Fibroblast of lung (primary cell): ENCODE measurements at regions not wholly inside any gene's neighbourhood (a gene's known extent, or its start where the extent isn't known, plus 50 kb on each side); places are given as distances from the start of the nearest gene placed in this dataset.
"Not testable (repeated sequence)": the region's sequence is repeated elsewhere in the genome, so short reads cannot be mapped to it uniquely, and the experiment has no call there.

Experiments
- DNase-seq, 2 donors: peaks; one replicate each; pipeline versions ENCODE4 v3.0.0 to v3.0.0-alpha.2; 2010; ENCODE audit warnings: low read depth in 2 of 2
- H2AFZ ChIP-seq: 2 replicates; pipeline ENCODE4 v1.5.1; 2012; ENCODE audit warnings: low read length, control low read depth, inconsistent platforms
- H3K27ac ChIP-seq: 2 replicates; pipeline ENCODE4 v1.5.1; 2011; ENCODE audit warnings: low read length, control low read depth; ENCODE audit not compliant: insufficient read depth
- H3K27me3 ChIP-seq: 2 replicates; pipeline ENCODE4 v1.5.1; 2011; ENCODE audit warnings: mild to moderate bottlenecking, low read length; ENCODE audit not compliant: control insufficient read depth, insufficient read depth
- H3K36me3 ChIP-seq: 2 replicates; pipeline ENCODE4 v1.5.1; 2011; ENCODE audit warnings: low read length; ENCODE audit not compliant: control insufficient read depth, insufficient read depth
- H3K4me1 ChIP-seq: 2 replicates; pipeline ENCODE4 v1.5.1; 2011; ENCODE audit warnings: low read length; ENCODE audit not compliant: control insufficient read depth, insufficient read depth; ENCODE audit errors: extremely low read depth
- H3K4me2 ChIP-seq: 2 replicates; pipeline ENCODE4 v1.5.1; 2011; ENCODE audit warnings: low read length, control low read depth; ENCODE audit not compliant: insufficient read depth; ENCODE audit errors: extremely low read depth
- H3K4me3 ChIP-seq, 4 experiments: fragments of 200-600 bp in 1 of 4; sonication (generic) in 1 of 4; replicated peaks in 1 of 4; 2 replicates each; pipeline ENCODE4 v1.5.1; 2011 to 2016; ENCODE audit warnings: low read length in 4 of 4, low read depth in 3 of 4, mild to moderate bottlenecking in 3 of 4, control low read depth in 2 of 4, inconsistent platforms in 1 of 4, mixed read lengths in 1 of 4; ENCODE audit not compliant: insufficient read depth in 1 of 4; ENCODE audit errors: control extremely low read depth in 1 of 4
- H3K79me2 ChIP-seq: 2 replicates; pipeline ENCODE4 v1.5.1; 2012; ENCODE audit warnings: mild to moderate bottlenecking, low read length, inconsistent platforms; ENCODE audit not compliant: control insufficient read depth, insufficient read depth
- H3K9ac ChIP-seq: 2 replicates; pipeline ENCODE4 v1.5.1; 2011; ENCODE audit warnings: mild to moderate bottlenecking, low read length, control low read depth; ENCODE audit not compliant: insufficient read depth
- H3K9me3 ChIP-seq: 2 replicates; pipeline ENCODE4 v1.5.1; 2012; ENCODE audit warnings: low read depth, low read length; ENCODE audit not compliant: control insufficient read depth, insufficient read depth
- H4K20me1 ChIP-seq: 2 replicates; pipeline ENCODE4 v1.5.1; 2011; ENCODE audit warnings: low read length; ENCODE audit not compliant: control insufficient read depth, insufficient read depth; ENCODE audit errors: extremely low read depth
- EZH2 ChIP-seq: IDR thresholded peaks from 2 replicates; pipeline ENCODE4 v1.5.1; 2012; ENCODE audit warnings: low read length, control low read depth, mild to moderate bottlenecking; ENCODE audit errors: missing control alignments
- TF ChIP-seq, protein P1 (sequence below), 2 donors: IDR thresholded peaks in 1 of 2; conservative IDR thresholded peaks in 1 of 2; 1 replicate in 1 of 2; 2 replicates in 1 of 2; pipeline ENCODE4 v1.5.1; 2011 to 2012; ENCODE audit warnings: low read length in 2 of 2, control low read depth in 1 of 2, inconsistent platforms in 1 of 2, low read depth in 1 of 2, mild to moderate bottlenecking in 1 of 2

DNA sequence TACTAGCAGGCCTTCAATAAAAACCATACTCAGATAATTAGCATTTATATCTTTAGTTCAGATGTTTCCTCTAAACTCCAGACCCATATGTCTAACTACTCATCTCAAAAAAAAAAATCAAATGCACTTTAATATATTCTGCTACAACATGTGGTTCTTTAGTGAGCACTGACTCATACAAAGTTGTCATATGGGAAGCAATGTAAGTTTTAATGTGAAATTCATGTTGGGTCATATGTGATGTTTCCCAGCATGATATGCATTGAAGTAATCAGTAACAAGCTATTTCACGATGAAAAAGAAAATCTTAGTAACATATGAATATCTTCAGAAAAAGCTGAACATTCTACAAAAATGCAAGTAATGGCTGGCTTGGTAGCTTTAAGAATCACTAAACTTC lies 859.7 kb upstream of the ADGRB3 start:
- H3K4me3 ChIP-seq, result no peak overlapping the region
- no peak overlapping the region for H3K27ac ChIP-seq
- H3K9me3 ChIP-seq, result no peaks in the 10 kb centered on the region
- no peaks in the 10 kb centered on the region for H3K4me1 ChIP-seq
- no peak for TF ChIP-seq EZH2
- TF ChIP-seq, protein P1, sequence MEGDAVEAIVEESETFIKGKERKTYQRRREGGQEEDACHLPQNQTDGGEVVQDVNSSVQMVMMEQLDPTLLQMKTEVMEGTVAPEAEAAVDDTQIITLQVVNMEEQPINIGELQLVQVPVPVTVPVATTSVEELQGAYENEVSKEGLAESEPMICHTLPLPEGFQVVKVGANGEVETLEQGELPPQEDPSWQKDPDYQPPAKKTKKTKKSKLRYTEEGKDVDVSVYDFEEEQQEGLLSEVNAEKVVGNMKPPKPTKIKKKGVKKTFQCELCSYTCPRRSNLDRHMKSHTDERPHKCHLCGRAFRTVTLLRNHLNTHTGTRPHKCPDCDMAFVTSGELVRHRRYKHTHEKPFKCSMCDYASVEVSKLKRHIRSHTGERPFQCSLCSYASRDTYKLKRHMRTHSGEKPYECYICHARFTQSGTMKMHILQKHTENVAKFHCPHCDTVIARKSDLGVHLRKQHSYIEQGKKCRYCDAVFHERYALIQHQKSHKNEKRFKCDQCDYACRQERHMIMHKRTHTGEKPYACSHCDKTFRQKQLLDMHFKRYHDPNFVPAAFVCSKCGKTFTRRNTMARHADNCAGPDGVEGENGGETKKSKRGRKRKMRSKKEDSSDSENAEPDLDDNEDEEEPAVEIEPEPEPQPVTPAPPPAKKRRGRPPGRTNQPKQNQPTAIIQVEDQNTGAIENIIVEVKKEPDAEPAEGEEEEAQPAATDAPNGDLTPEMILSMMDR (conservative IDR thresholded peaks at IDR 0.05 in 1 of 2, IDR thresholded peaks at IDR 0.05 in 1 of 2; ENCODE audit: low read depth in 1 of 2, low read length in 2 of 2), result no peak
- no peak overlapping the region for H3K9ac ChIP-seq
- H3K4me2 ChIP-seq, result no peak overlapping the region
- no peaks in the 10 kb centered on the region for H4K20me1 ChIP-seq
- H2AFZ ChIP-seq, result no peak overlapping the region
- no peaks in the 10 kb centered on the region for H3K36me3 ChIP-seq
- peak in 1 of 2 donors; percentile 38 for DNase-seq
- H3K79me2 ChIP-seq, result no peaks in the 10 kb centered on the region
- H3K27me3 ChIP-seq, result no peaks in the 10 kb centered on the region

DNA sequence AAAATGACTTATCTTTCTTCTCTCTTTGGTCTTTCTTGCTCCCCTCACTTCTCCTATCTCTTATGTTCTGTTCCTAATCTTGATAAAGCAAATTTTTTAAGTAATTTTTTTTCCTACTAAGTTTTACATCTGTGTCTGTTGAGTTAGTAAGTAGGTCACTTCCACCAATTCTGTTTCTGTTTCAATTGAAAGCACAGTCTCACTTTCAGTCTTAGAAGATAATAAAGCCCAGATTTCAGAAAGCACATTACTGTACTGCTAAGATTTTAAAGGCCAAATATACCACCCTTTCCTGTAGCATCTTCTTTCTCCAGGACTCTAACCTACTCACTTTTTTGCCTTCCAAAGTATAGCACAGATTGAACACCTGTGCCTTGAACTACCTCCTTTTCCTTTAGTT lies 866.1 kb upstream of the ADGRB3 start:
- Histone ChIP-seq H3K36me3 (no peaks in the 10 kb centered on the region), H2AFZ (no peak overlapping the region), H3K9me3 (no peaks in the 10 kb centered on the region), H4K20me1 (no peaks in the 10 kb centered on the region), H3K4me2 (no peak overlapping the region), H3K4me1 (no peaks in the 10 kb centered on the region), H3K9ac (no peak overlapping the region), H3K4me3 (no peak overlapping the region), H3K79me2 (no peaks in the 10 kb centered on the region), H3K27me3 (no peaks in the 10 kb centered on the region), H3K27ac (no peak overlapping the region)
- no peak for TF ChIP-seq EZH2
- TF ChIP-seq, protein P1 (conservative IDR thresholded peaks at IDR 0.05 in 1 of 2, IDR thresholded peaks at IDR 0.05 in 1 of 2; ENCODE audit: low read depth in 1 of 2, low read length in 2 of 2), result no peak
- no peak for DNase-seq

DNA sequence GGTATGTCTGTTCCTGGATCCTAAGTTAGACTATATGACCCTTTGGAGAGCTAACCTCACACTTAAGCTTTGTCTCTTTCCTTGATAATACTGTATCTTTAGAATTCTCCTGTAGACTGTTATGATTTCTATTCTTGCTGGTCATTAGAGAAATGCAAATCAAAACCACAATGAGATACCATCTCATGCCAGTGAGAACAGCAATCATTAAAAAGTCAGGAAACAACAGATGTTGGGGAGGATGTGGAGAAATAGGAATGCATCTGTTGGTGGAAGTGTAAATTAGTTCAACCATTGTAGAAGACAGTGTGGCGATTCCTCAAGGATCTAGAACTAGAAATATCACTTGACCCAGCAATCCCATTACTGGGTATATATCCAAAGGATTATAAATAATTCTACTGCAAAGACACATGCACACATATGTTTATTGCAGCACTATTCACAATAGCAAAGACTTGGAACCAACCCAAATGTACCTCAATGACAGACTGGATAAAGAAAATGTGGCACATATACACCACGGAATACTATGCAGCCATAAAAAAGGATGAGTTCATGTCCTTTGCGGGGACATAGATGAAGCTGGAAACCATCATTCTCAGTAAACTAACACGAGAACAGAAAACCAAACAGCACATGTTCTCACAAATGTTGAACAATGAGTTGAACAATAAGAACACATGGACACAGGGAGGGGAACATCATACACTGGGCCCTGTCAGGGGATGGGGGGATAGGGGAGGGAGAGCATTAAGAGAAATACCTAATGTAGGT lies 867.8 kb upstream of the ADGRB3 start:
- not testable (repeated sequence) for H3K4me1 ChIP-seq, H3K27me3 ChIP-seq, H3K27ac ChIP-seq, H3K4me3 ChIP-seq, H3K79me2 ChIP-seq, H3K9me3 ChIP-seq, H3K4me2 ChIP-seq, H4K20me1 ChIP-seq, H3K9ac ChIP-seq, H2AFZ ChIP-seq, H3K36me3 ChIP-seq
- DNase-seq, result peak in 1 of 2 donors; percentile 52
